ENCODE measurements at regions not wholly inside any gene's neighbourhood (a gene's known extent, or its start where the extent isn't known, plus 50 kb on each side); places are given as distances from the start of the nearest gene placed in this dataset.
"Not testable (repeated sequence)": the region's sequence is repeated elsewhere in the genome, so short reads cannot be mapped to it uniquely, and the experiment has no call there.

- no peak for DNase-seq
These were observed 480.0 kb upstream of the JAG1 start for GRCh38 chr20:11153819-11154218.

DNA sequence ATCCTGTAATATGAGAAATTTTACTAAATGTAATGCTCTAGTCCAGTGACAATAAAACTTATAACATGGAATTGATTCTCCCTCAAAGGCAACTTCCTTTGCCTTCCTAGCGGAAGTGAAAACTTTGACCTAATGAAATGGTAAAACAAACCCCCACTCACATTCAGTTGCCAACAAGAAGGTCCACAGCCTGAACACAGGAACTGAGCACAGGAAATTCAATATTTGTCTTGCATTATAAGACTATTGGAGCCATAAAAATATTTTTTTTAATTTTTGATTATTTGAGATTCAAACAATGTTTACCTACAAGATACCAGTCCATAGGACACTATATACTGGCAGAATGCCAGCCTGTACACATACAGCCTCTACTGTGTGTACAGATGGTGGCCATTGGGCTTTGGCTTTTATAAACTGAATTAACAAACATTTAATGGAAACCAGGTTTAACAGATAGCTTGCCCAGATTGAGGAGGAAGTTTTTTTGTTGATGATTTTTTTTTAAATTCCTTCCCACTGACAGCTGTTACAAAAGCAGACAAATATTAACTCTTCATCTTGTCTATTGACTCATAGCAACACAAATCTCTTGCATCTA lies 481.5 kb upstream of the JAG1 start:
- DNase-seq: no peak

DNA sequence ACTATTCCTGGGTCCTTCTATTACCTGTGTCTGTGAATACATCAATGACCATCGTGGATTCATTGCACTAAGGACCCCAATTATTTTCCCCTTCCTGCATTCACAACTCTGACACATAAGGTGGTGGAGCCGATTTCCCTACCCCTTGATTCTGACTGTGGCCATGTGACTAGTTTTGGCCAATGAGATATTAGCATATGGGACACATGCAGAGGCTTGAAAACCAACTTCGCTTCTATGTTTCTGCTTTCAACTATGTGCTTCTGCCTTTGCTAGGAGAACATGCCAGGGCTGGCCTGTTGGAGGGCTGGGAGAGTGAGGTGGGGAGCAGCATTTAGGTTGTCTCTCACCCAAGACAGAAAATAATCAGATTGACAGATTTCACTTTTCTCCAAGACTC lies 483.1 kb upstream of the JAG1 start:
- DNase-seq: no peak

- DNase-seq: no peak
These were observed 484.3 kb upstream of the JAG1 start for GRCh38 chr20:11158146-11158545.

GRCh38 chr20:11158589-11158988 lies 484.8 kb upstream of the JAG1 start:
- DNase-seq: no peak

GRCh38 chr20:11159728-11160127 lies 485.9 kb upstream of the JAG1 start:
- DNase-seq: peak; percentile 69

GRCh38 chr20:11162026-11162775 lies 488.4 kb upstream of the JAG1 start:
- DNase-seq: no peak

- no peak for DNase-seq
These were observed 492.0 kb upstream of the JAG1 start for GRCh38 chr20:11165789-11166188.

GRCh38 chr20:11166712-11167111 lies 492.9 kb upstream of the JAG1 start:
- no peak for DNase-seq

DNA sequence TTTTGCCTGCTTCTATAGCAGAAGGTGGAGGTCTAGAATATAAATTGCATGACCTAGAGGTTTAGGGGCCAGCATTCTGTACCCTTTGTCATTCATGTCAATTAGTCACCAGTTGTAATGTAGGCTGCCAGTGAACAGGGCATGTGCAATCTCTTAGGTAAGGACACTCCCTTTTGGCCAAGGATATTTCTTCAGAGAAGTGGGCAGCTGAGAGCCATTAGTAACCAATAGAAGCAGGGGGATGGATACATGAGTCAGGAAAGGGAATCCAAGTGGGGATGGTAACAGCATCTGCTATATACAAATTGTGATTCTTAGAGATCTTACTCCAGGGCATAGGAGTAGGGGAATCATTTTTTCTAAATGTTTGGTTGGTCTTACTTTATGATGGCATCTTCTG lies 494.2 kb upstream of the JAG1 start:
- no peak for DNase-seq

- DNase-seq: no peak
These were observed 496.2 kb upstream of the JAG1 start for GRCh38 chr20:11170025-11170424.

DNA sequence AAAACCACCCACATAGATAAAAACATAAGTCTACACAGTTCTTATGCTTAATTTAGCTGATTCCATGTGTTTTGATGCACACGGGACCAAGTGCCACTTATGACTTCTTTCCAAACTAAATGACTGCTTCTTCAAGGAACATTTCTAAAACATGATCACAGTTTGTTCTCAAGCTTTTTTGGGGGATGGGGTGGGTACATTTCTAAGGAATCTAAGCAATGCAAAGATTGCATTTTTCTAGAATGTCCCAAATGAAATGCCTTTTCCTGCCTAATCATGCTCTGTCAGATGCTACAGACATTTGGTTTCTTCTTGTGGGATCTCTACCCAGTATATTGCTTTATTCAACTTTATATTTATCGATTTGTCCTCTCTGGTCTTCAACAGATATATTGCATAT lies 496.8 kb upstream of the JAG1 start:
- no peak for DNase-seq

DNA sequence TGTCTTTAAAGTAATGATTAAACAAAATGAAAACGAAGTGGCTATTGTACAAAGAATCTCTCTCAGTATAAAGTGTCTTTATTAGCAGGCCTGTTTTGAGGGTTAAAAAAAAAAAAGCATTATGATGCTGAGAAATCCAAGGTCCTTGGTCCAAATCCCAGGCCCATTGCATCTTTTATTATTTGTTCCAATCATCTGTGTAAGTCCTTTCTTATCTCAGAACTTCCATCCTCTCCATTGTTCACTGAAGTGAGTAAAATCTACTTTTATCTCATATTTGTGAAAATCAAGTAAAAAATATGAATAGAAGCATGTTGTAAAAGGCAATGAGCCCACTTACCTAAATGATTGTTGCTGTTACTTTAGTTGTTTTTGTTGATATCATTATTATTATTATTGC lies 499.1 kb upstream of the JAG1 start:
- DNase-seq: no peak

GRCh38 chr20:11173916-11174315 lies 500.1 kb upstream of the JAG1 start:
- no peak for DNase-seq

DNA sequence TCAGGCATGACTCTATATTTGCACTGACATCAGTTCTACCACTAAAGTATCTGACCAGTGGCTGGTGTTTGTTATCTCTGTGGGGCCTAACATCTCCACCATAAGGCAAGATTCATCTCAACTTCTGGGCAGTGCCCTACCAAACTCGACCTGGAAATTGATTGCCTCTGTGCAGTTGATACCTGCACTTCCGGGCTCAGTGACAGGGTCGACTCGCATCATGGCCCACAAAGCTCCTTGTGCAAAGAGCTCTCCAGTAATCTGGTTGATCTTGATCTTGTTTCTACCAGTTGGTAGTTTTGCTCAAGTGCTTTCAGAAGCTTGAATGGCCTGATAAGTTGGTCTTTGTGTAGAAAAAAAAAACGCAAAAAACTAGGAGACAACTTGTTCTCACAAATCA lies 501.1 kb upstream of the JAG1 start:
- no peak for DNase-seq

GRCh38 chr20:11176431-11176830 lies 502.6 kb upstream of the JAG1 start:
- DNase-seq: no peak

GRCh38 chr20:11178946-11179654 lies 505.3 kb upstream of the JAG1 start:
- no peak for DNase-seq

DNA sequence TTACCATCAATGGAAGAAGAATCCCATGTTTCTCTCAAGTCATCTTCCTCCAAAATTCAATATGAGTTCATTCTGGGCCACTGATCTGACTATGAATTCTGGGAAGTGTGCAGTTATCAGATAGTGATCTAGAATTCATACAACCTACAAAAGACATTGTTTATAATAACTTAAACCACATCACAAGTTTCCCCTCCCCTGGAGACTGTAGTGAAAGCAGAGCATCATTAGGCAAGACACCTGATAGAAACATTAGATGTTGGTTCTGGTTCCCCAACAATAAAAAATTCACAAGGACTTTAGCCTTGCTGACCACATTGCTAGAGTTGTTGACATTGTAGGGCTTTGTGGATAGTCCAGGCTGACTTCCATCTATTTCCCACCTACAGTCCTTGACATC lies 506.4 kb upstream of the JAG1 start:
- DNase-seq: no peak

DNA sequence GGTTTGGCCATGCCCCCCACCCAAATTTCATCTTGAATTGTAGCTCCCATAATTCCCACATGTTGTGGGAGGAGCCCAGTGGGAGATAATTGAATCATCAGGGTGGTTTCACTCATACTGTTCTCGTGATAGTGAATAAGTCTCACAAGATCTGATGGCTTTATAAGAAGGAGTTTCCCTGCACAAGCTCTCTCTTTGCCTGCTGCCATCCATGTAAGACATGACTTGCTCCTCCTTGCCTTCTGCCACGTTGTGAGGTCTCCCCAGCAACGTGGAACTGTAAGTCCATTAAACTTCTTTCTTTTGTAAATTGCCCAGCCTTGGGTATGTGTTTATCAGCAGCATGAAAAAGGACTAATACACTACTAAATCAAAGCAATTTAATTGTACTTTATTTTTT lies 507.3 kb upstream of the JAG1 start:
- DNase-seq: not testable (repeated sequence)

DNA sequence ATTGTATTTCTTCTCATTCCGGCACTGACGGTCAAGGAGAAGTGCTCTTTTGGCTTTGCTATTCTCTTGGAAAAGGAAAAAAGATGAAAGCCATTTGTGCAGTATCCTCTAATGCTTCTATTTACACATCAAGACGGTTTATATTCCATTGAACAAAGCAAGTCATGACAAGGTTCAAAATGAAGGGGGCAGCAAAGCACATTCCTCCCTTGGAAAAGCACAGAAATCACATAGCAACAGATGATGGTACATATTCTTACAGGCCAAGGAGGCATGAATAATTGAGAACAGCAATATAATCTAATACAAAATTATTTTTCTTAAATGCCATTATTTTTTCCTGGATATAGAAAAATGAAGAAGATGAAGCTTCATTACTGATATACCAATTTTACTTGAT lies 508.2 kb upstream of the JAG1 start:
- DNase-seq: no peak

GRCh38 chr20:11182720-11183119 lies 508.9 kb upstream of the JAG1 start:
- DNase-seq: no peak

- no peak for DNase-seq
These were observed 512.7 kb upstream of the JAG1 start for GRCh38 chr20:11186301-11187008.

DNA sequence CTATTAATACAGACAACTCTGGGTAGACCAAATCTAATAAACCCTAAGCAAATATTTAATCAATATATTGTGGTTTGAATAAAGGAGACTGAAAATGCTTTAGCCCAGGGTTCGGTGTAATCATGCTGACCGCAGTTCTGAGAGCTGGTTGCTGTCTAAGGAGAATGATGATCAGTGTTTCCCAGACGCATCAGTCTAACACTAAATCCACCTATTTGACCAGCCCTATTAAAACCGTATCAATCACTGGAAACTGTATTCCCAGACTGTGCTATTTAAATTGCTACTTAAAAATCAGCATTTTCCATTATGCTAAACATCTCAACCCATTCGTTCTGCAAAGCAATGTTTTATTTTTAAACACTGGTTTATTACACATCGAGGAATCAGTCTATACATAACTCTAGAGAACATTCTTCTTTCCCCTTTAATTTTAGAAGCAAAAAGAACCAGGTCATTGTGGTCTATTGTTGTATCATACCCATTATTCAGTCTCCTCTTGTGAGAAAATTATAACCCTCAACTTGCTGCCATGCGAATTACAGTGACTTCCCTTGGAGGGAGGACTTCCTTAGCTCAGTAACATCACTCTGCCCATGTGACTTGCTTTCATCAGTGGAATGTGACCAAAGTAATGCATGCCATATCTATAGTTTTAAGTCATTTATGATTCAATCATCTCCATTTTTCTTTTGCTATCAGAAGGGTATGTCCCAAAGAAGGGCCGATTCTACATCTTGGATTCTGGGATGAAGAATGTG lies 515.2 kb upstream of the JAG1 start:
- no peak for DNase-seq

Measured in left hindlimb (tissue), 1 donor.